AG09309 (cell line): ENCODE measurements at regions not wholly inside any gene's neighbourhood (a gene's known extent, or its start where the extent isn't known, plus 50 kb on each side); places are given as distances from the start of the nearest gene placed in this dataset.

ENCODE experiments used
- DNase-seq: peaks from one replicate; pipeline ENCODE4 v3.0.0-alpha.2; 2010; ENCODE audit warnings: low read depth
- H3K4me3 ChIP-seq: 2 replicates; pipeline ENCODE4 v1.5.1; 2011; ENCODE audit warnings: mild to moderate bottlenecking, low read depth, low read length, moderate library complexity; ENCODE audit not compliant: control insufficient read depth
- TF ChIP-seq, protein P1 (sequence below): IDR thresholded peaks from 2 replicates; pipeline ENCODE4 v1.5.1; 2011; ENCODE audit warnings: mild to moderate bottlenecking, low read depth, low read length, inconsistent platforms; ENCODE audit not compliant: insufficient read depth, control insufficient read depth; ENCODE audit errors: missing control alignments

DNA sequence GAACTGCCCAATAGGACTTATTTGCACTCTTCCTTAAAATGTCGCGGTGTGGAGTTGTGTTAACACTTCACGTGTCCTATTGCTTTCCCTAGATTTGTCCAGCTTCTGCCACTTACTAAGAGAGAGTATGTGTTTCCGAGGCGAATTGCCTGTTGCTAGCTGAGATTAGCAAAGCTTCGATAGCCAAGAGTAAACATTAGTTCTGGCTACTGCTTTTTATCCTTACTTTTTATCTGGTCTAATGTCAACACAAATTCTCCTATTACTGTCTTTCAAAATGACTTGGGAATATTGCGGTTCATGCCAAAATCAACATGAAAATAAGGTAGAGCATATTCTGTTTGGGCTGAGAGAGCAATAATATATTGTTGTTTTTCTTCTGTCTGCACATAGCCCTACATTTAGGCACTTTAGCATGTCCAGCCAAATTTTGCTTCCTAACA lies 90.4 kb upstream of the VEGFC start:
- no peak for DNase-seq
- no peak overlapping the region for H3K4me3 ChIP-seq
- TF ChIP-seq, protein P1, sequence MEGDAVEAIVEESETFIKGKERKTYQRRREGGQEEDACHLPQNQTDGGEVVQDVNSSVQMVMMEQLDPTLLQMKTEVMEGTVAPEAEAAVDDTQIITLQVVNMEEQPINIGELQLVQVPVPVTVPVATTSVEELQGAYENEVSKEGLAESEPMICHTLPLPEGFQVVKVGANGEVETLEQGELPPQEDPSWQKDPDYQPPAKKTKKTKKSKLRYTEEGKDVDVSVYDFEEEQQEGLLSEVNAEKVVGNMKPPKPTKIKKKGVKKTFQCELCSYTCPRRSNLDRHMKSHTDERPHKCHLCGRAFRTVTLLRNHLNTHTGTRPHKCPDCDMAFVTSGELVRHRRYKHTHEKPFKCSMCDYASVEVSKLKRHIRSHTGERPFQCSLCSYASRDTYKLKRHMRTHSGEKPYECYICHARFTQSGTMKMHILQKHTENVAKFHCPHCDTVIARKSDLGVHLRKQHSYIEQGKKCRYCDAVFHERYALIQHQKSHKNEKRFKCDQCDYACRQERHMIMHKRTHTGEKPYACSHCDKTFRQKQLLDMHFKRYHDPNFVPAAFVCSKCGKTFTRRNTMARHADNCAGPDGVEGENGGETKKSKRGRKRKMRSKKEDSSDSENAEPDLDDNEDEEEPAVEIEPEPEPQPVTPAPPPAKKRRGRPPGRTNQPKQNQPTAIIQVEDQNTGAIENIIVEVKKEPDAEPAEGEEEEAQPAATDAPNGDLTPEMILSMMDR, result no peak

DNA sequence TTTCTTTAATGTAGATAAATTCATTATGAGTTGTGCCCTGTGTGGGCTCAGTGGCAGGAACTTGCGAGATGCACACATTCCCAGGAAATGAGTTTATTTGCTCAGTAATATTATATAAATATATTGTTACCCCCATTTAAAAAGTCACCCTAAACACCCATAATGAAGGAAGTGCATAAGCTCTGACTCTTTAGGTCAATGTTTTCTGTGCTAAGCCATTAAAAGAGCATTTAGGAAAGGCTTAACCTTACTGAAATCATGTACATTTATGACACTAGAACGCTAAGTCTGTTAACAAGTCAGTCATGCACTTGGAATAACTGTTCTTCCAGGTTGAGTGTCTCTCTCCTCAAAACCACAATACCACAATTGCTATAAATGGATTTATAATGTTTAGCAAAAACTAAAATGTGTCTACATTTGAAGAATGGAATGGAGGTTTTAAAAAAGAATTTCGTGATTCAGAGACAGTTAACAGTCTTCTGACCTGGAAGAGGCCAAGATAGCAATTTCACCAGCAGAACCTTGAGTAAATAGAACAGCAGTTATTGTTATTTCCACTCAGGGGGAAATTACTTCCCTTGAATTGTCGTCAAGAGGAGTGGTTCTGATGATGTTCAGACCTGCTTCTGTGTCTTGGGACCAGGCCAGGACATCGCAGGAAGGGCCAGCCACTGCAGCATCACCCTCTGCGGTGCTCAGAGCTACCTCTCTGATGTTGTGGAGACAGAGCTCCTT lies 91.1 kb upstream of the VEGFC start:
- TF ChIP-seq, protein P1, result no peak
- H3K4me3 ChIP-seq, result no peak overlapping the region
- DNase-seq, result peak; percentile 97

DNA sequence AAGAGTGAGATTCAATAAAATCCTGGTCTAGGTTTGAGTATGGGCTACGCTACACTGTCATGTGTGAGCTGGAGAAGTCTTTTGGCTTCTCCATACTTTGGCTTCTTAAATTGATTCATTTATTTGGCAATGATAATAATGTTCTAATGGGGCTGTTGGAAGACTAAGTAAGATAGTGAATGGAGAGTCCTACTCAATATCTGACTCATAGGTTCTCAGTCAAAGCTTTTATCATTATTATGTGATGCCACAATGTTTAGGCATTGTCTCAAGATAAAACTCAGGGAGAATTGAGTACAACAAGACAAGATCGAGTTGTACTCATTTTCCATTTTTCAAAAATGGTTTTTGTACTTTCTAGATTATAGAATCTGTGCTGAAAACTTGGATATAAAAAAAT lies 92.5 kb upstream of the VEGFC start:
- TF ChIP-seq, protein P1, result no peak
- DNase-seq, result no peak
- H3K4me3 ChIP-seq, result no peak overlapping the region

DNA sequence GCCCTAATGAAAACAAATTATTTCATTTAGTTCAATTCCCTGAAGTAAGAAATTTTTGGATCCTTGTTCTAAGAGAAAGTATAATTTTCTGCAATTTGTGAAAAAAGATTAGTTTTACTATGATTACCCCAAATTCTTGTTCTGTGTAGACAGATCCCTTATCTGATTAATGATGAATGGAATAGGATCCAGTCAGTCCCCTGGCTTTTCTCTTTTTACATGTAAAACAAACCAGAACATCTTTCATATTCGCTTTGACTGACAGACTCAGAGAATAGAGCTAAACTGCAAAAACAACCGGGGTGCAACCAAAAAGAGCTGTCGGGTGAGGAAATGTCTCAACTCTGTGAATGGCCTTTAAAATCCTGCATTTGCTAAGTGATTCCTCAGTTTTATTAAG lies 93.4 kb upstream of the VEGFC start:
- no peak for DNase-seq
- TF ChIP-seq, protein P1, result no peak
- H3K4me3 ChIP-seq, result no peak overlapping the region

DNA sequence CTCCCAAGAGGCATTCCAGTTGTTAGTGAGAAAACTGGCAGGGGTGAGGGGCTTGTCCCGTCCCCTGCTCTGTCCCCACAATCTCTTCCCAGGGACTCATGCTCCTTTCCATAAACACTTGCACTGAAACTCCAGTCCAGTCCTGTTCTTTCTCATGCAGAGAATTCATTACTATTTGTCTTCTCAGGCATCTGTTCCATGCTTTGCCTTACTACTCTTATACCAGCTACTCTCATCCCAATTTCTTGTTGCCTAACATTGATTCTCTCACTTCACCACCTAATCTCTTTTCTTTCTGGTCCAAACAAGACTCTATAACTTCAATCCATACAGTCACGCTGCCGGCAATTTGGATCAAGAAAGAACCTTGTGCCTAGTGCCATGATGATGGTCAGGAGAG lies 97.1 kb upstream of the VEGFC start:
- H3K4me3 ChIP-seq, result no peak overlapping the region
- no peak for DNase-seq
- TF ChIP-seq, protein P1, result no peak

DNA sequence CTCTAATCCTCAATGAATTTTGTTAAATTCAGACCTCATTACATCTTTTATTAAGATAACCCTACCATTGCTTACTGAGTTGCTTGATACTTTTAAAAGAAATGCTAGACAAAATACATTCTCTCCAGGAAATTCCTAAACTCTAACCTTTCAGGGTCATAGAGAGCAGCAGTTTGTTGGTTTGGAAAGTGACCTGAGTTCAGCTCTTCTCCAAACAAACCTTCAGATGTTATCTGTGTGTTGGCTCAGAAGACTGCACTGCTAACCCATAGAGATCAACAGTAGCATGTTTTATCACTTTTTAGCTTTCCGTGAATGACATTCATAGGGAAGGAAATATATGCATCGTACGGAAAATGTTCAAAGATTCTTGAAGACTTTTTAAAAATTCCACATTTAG lies 101.8 kb upstream of the VEGFC start:
- no peak overlapping the region for H3K4me3 ChIP-seq
- no peak for DNase-seq
- TF ChIP-seq, protein P1, result no peak

DNA sequence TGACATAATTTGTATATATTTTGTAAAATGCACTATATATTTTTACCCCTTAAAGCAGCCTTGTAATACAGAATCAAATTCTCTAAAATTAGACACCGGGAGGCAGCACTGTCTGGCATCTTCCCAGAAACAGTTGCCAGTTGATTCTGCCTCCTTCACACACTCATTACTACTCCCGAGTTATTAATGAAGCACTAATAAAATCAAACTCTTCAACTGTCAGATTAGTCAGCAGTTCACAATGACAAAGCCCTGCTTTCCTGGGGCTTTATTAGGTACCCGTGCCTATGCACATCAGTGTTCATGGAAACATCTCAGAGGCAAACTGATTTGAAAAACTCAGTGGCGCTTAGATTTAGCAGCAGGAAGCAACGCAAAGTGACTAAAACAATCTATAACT lies 103.5 kb upstream of the VEGFC start:
- no peak overlapping the region for H3K4me3 ChIP-seq
- TF ChIP-seq, protein P1, result no peak
- no peak for DNase-seq
